ENCODE measurements at regions not wholly inside any gene's neighbourhood (a gene's known extent, or its start where the extent isn't known, plus 50 kb on each side); places are given as distances from the start of the nearest gene placed in this dataset.

GRCh38 chr15:94053626-94054025 lies 177.7 kb upstream of the MCTP2 start:
- DNase-seq = peak in 2 of 4 experiments; percentile 9 to 17

- no peak for DNase-seq
Measured at GRCh38 chr15:94052711-94053110, 178.7 kb upstream of the MCTP2 start.

GRCh38 chr15:94047566-94047965 lies 183.8 kb upstream of the MCTP2 start:
- no peak for DNase-seq

- DNase-seq = no peak
Measured at GRCh38 chr15:94042180-94042928, 189.0 kb upstream of the MCTP2 start.

GRCh38 chr15:94041746-94042145 lies 189.6 kb upstream of the MCTP2 start:
- no peak for DNase-seq

- DNase-seq = no peak
Measured at GRCh38 chr15:94040541-94041248, 190.7 kb upstream of the MCTP2 start.

- no peak for DNase-seq
Measured at GRCh38 chr15:94036156-94036555, 195.2 kb upstream of the MCTP2 start.

- no peak for DNase-seq
Measured at GRCh38 chr15:94033683-94034020, 197.7 kb upstream of the MCTP2 start.

GRCh38 chr15:94033014-94033682 lies 198.2 kb upstream of the MCTP2 start:
- DNase-seq = no peak

- no peak for DNase-seq
Measured at GRCh38 chr15:94032571-94032970, 198.8 kb upstream of the MCTP2 start.

GRCh38 chr15:94031072-94031471 lies 200.3 kb upstream of the MCTP2 start:
- DNase-seq = no peak

- DNase-seq = no peak
Measured at GRCh38 chr15:94029495-94029894, 201.9 kb upstream of the MCTP2 start.

- DNase-seq = no peak
Measured at GRCh38 chr15:94028809-94029208, 202.6 kb upstream of the MCTP2 start.

GRCh38 chr15:94028121-94028520 lies 203.2 kb upstream of the MCTP2 start:
- no peak for DNase-seq

- no peak for DNase-seq
Measured at GRCh38 chr15:94027581-94027980, 203.8 kb upstream of the MCTP2 start.

GRCh38 chr15:94026458-94027304 lies 204.7 kb upstream of the MCTP2 start:
- no peak for DNase-seq

GRCh38 chr15:94023531-94023930 lies 207.8 kb upstream of the MCTP2 start:
- DNase-seq = no peak

GRCh38 chr15:94021621-94022320 lies 209.6 kb upstream of the MCTP2 start:
- DNase-seq = no peak

- DNase-seq = no peak
Measured at GRCh38 chr15:94019062-94019461, 212.3 kb upstream of the MCTP2 start.

GRCh38 chr15:94015324-94015723 lies 216.0 kb upstream of the MCTP2 start:
- no peak for DNase-seq

- DNase-seq = no peak
Measured at GRCh38 chr15:94008104-94009074, 223.0 kb upstream of the MCTP2 start.

All from suppressor macrophage (primary cell).